ENCODE measurements at regions not wholly inside any gene's neighbourhood (a gene's known extent, or its start where the extent isn't known, plus 50 kb on each side); places are given as distances from the start of the nearest gene placed in this dataset.

GRCh38 chr14:99079061-99079727 lies 192.8 kb downstream of the BCL11B start:
- TF ChIP-seq CTCF (IDR thresholded peaks at IDR 0.05) = no peak
- TF ChIP-seq POLR2AphosphoS5 (IDR thresholded peaks at IDR 0.05) = no peak

Data from breast epithelium (tissue), 3 donors.